ENCODE measurements at regions not wholly inside any gene's neighbourhood (a gene's known extent, or its start where the extent isn't known, plus 50 kb on each side); places are given as distances from the start of the nearest gene placed in this dataset.

DNA sequence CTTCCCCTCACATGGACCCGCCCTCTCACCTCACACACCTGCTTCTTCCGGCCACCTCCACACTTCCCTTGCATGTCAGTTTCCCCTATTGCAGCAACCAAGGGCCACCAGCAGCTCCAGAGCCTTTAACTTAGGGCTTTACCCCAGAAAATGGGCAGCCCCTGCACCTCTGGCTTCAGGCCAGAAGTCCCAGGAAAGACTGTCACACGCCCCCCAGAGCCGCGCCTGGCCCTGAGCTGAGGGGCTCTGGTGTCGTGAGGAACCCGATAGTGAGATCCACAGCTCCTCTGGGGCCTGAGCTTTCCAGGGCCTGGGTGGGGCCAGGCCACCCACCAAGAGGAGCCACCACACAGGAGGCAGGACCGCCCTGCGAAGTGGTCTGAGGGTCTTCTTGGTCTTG lies 182.4 kb downstream of the DLL1 start:
- Histone ChIP-seq H3K27me3 (no peaks in the 10 kb centered on the region), H3K4me3 (no peak overlapping the region), H3K9me3 (no peaks in the 10 kb centered on the region), H3K36me3 (no peaks in the 10 kb centered on the region), H3K4me1 (no peaks in the 10 kb centered on the region), H3K27ac (no peak overlapping the region)
- no peak for TF ChIP-seq POLR2A (IDR thresholded peaks at IDR 0.05)
- TF ChIP-seq, protein P1, sequence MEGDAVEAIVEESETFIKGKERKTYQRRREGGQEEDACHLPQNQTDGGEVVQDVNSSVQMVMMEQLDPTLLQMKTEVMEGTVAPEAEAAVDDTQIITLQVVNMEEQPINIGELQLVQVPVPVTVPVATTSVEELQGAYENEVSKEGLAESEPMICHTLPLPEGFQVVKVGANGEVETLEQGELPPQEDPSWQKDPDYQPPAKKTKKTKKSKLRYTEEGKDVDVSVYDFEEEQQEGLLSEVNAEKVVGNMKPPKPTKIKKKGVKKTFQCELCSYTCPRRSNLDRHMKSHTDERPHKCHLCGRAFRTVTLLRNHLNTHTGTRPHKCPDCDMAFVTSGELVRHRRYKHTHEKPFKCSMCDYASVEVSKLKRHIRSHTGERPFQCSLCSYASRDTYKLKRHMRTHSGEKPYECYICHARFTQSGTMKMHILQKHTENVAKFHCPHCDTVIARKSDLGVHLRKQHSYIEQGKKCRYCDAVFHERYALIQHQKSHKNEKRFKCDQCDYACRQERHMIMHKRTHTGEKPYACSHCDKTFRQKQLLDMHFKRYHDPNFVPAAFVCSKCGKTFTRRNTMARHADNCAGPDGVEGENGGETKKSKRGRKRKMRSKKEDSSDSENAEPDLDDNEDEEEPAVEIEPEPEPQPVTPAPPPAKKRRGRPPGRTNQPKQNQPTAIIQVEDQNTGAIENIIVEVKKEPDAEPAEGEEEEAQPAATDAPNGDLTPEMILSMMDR (IDR thresholded peaks at IDR 0.05), result no peak
- WGBS, 2 donors, result 94 to 97% methylated on average over 4 to 5 of the region's 9 CpGs
- DNase-seq, result no peak
- intact Hi-C loops (cut with DNase I), result no loop called here

DNA sequence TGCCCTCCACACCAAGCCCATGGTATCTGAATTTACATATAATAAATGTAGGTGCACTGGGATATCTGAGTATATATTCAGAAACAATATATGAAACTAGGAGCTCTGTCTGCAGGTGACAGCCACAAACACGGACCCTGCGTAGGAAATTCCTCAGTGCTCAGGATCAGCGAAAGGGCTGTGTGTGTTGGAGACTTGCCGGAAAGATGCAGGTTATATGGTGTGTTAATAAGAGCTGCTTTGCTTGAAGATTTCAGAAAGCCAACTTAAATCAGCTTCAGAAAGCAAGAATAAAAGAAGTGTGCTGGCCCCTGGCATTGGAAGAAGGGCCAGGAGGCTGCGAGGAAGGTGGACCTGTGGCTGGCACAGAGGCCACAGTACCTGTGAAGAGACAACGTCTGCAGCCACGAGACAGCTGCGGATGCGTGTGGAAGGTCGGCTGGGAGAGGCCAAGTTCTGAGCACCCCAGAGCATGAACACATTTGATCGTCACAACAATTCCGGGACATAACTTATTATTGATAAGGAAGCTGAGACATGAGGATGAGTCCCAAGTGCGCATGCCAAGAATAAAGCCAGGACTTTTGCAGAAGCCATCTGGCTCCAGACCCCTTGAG lies 183.2 kb downstream of the DLL1 start:
- no peaks in the 10 kb centered on the region for H3K36me3 ChIP-seq
- intact Hi-C loops (cut with DNase I), result no loop called here
- TF ChIP-seq POLR2A (IDR thresholded peaks at IDR 0.05), result no peak
- TF ChIP-seq, protein P1 (IDR thresholded peaks at IDR 0.05), result no peak

DNA sequence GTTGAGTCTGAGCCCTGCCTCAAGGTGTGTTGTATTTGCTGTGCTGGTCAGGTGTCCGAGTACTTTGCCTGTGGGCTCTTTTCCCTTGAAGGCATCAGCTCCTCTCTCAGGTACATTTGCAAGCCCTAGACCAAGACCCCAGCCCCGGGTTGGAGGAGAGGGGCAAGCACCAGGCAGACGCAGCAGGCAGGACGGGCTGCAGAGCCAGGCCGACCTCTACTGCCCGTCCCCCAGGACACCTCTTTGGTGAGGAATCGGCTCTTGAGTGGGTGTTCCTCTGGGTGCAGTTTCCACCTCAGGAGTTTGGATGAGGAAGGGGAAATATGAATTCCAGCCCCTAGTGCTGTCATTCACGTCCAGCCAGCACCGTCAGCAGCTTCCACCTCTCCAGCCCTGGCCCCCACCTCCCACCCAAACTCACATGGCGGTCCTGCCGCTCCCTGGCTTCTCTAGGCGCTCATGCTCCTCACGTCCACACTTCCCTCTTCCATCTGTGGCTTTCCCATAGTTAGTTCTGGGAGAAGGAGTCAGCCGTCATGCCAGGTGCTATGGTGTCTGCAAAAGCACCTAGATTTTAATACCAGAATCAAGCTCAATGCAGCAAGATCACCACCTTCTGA lies 183.9 kb downstream of the DLL1 start:
- TF ChIP-seq, protein P1 (IDR thresholded peaks at IDR 0.05), result no peak
- TF ChIP-seq POLR2A (IDR thresholded peaks at IDR 0.05), result no peak
- 80 to 90% methylated on average over 13 to 14 of the region's 14 CpGs for WGBS, 2 donors
- no peaks in the 10 kb centered on the region for H3K9me3 ChIP-seq
- H3K36me3 ChIP-seq, result no peaks in the 10 kb centered on the region
- no peak for DNase-seq
- no peak overlapping the region for H3K4me3 ChIP-seq
- no peaks in the 10 kb centered on the region for H3K4me1 ChIP-seq
- no peak overlapping the region for H3K27ac ChIP-seq
- H3K27me3 ChIP-seq, result no peaks in the 10 kb centered on the region
- intact Hi-C loops (cut with DNase I), result no loop called here

More for the DNA sequence above, 183.2 kb downstream of the DLL1 start:
- Histone ChIP-seq H3K4me1 (no peaks in the 10 kb centered on the region), H3K9me3 (no peaks in the 10 kb centered on the region), H3K4me3 (no peak overlapping the region), H3K27me3 (no peaks in the 10 kb centered on the region), H3K27ac (no peak overlapping the region)
- DNase-seq, result no peak
- 89 to 90% methylated on average over 13 of the region's 13 CpGs for WGBS, 2 donors

DNA sequence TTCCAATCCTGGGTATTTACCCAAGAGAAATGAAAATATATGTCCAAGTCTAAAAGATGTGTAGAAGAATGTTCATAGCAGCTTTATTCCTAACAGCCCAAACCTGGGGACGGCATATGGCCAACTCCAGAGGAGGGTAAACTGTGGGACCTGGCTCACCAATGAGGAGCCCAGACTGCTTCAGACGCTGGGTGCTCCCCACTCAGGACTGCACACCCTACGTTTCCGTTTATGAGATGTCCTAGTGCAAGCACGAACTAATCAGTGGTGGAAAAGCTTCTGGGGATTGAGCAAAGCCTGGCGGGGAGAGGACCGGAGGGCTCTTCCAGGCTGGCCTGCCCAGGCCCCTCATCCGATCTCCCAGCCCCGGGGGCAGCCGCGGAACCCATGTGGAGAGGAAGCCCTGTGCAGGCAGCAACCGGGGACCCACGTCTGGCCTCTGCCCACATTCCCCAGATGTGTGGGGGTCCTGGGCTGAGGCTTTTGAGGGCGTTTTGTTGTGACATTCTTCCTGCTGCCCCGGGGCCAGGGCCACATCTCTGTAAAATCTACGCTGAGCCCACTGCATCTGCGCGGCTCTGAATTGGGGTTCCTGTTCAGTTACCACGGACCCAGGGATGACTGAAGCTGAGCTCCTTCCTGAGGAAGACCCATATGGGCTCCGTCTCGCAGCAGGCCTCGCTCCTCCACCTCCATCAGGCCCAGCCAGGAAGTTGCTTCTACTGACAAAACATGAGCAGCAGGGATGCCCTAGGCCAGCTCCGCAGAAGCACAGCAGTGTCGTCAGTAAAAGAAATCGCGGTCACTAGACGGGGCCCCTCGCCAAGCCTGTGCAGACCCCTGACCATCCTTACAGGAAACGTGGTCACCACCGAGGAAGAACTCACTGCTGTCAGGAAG lies 188.0 kb downstream of the DLL1 start:
- no peak for DNase-seq
- H3K27ac ChIP-seq, result no peak overlapping the region
- WGBS, 2 donors, result 89 to 90% methylated on average over 15 to 22 of the region's 30 CpGs
- H3K4me1 ChIP-seq, result no peaks in the 10 kb centered on the region
- H3K27me3 ChIP-seq, result no peaks in the 10 kb centered on the region
- no peaks in the 10 kb centered on the region for H3K36me3 ChIP-seq
- TF ChIP-seq, protein P1 (IDR thresholded peaks at IDR 0.05), result no peak
- no peak for TF ChIP-seq POLR2A (IDR thresholded peaks at IDR 0.05)
- H3K9me3 ChIP-seq, result no peaks in the 10 kb centered on the region
- H3K4me3 ChIP-seq, result no peak overlapping the region
- intact Hi-C loops (cut with DNase I), result no loop called here

DNA sequence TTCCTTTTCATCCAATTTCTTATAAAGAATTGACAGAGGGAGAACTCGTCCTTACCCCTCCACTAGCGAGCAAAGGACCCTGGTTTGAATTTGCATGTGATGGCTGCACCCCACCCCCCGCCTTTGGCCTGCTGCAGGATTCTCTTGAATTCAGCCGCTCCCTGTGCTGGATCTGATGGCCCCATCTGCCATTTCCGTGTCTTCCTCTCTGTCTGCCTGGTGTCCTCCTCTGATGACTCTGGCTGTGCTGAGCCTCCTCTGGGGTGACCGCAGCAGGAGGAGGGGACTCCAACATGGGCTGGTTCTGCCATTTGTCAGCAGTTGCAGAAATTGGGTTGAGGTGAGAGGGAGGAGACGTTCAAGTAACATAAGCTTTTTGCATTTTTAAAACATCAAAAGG lies 188.8 kb downstream of the DLL1 start:
- no peak overlapping the region for H3K4me3 ChIP-seq
- peaks cover 0 to 5% (median 0%) of the 10 kb centered on the region in 4 donors for H3K27me3 ChIP-seq
- intact Hi-C loops (cut with DNase I), result no loop called here
- no peaks in the 10 kb centered on the region for H3K9me3 ChIP-seq
- no peaks in the 10 kb centered on the region for H3K4me1 ChIP-seq
- TF ChIP-seq POLR2A (IDR thresholded peaks at IDR 0.05), result no peak
- TF ChIP-seq, protein P1 (IDR thresholded peaks at IDR 0.05), result no peak
- no peaks in the 10 kb centered on the region for H3K36me3 ChIP-seq
- H3K27ac ChIP-seq, result no peak overlapping the region
- 77 to 86% methylated on average over 6 to 7 of the region's 7 CpGs for WGBS, 2 donors
- no peak for DNase-seq
